SK-N-SH (cell line): ENCODE measurements at regions not wholly inside any gene's neighbourhood (a gene's known extent, or its start where the extent isn't known, plus 50 kb on each side); places are given as distances from the start of the nearest gene placed in this dataset.

Experiments
- CTCF ChIA-PET: fragments of 300-600, 350-600 bp; formaldehyde crosslinking; extraction: SDS; loops from one replicate; lab custom pipeline; 2021; lab: Yijun Ruan, JAX
- POLR2A ChIA-PET: fragments of 350-600 bp; sonication (Branson Sonifier 250); formaldehyde crosslinking; extraction: SDS; loops from one replicate; lab custom pipeline; 2020; ENCODE audit warnings: antibody characterized with exemption, inconsistent platforms; lab: Yijun Ruan, JAX
- DNase-seq: peaks from one replicate; pipeline ENCODE4 v3.0.0; 2012
- H2AFZ ChIP-seq: fragments of 200-600 bp; sonication (generic); 2 replicates; pipeline ENCODE4 v1.8.1; 2016; ENCODE audit warnings: antibody characterized with exemption, mild to moderate bottlenecking, low read depth
- H3F3A ChIP-seq: fragments of 200-600 bp; sonication (generic); replicated peaks from 2 replicates; pipeline ENCODE3; 2016; ENCODE audit warnings: antibody characterized with exemption, mild to moderate bottlenecking; ENCODE audit not compliant: insufficient read depth
- H3K27ac ChIP-seq, 2 experiments: fragments of 200-500 bp in 1 of 2; fragments of 200-600 bp in 1 of 2; sonication (Bioruptor generic) in 1 of 2; sonication (generic), shearing (Covaris generic) in 1 of 2; 2 replicates each; pipeline versions ENCODE4 v1.5.1 to v1.6.1; 2014 to 2016; ENCODE audit warnings: low read depth in 2 of 2, inconsistent platforms in 1 of 2, low read length in 1 of 2, mild to moderate bottlenecking in 1 of 2, mixed read lengths in 1 of 2
- H3K27me3 ChIP-seq: fragments of 200-600 bp; sonication (generic), shearing (Covaris generic); 2 replicates; pipeline ENCODE4 v1.6.1; 2016; ENCODE audit warnings: mixed run types; ENCODE audit not compliant: insufficient read depth
- H3K36me3 ChIP-seq, 2 experiments: fragments of 200-500 bp in 1 of 2; fragments of 200-600 bp in 1 of 2; sonication (Bioruptor generic) in 1 of 2; sonication (generic) in 1 of 2; replicated peaks in 1 of 2; 2 replicates each; pipeline versions ENCODE3 to v1.5.1; 2014 to 2016; ENCODE audit warnings: low read length in 1 of 2, mild to moderate bottlenecking in 1 of 2; ENCODE audit not compliant: insufficient read depth in 2 of 2, control insufficient read depth in 1 of 2
- H3K4me1 ChIP-seq, 2 experiments: fragments of 200-500 bp in 1 of 2; fragments of 200-600 bp in 1 of 2; sonication (Bioruptor generic) in 1 of 2; sonication (generic), shearing (Covaris generic) in 1 of 2; 2 replicates each; pipeline versions ENCODE4 v1.5.1 to v1.6.1; 2014 to 2016; ENCODE audit warnings: low read depth in 1 of 2, low read length in 1 of 2, mixed run types in 1 of 2; ENCODE audit not compliant: insufficient read depth in 2 of 2, control insufficient read depth in 1 of 2
- H3K4me2 ChIP-seq: fragments of 200-600 bp; sonication (generic), shearing (Covaris generic); 2 replicates; pipeline ENCODE4 v1.6.1; 2017; ENCODE audit warnings: mixed run types
- H3K4me3 ChIP-seq, 2 experiments: fragments of 200-500 bp in 1 of 2; fragments of 200-600 bp in 1 of 2; sonication (Bioruptor generic) in 1 of 2; sonication (generic), shearing (Covaris generic) in 1 of 2; 2 replicates each; pipeline versions ENCODE4 v1.5.1 to v1.8.1; 2014 to 2016; ENCODE audit warnings: low read depth in 2 of 2, inconsistent platforms in 1 of 2, low read length in 1 of 2, mild to moderate bottlenecking in 1 of 2, mixed read lengths in 1 of 2, moderate library complexity in 1 of 2
- H3K79me2 ChIP-seq: fragments of 200-600 bp; sonication (generic); 2 replicates; pipeline ENCODE4 v1.8.1; 2017; ENCODE audit warnings: mild to moderate bottlenecking; ENCODE audit not compliant: insufficient read depth
- H3K9ac ChIP-seq: fragments of 200-600 bp; sonication (generic); 2 replicates; pipeline ENCODE4 v1.6.1; 2017; ENCODE audit warnings: mixed run types
- H3K9me2 ChIP-seq: fragments of 200-600 bp; sonication (generic); 2 replicates; pipeline ENCODE4 v1.6.1; 2017; ENCODE audit warnings: mixed run types
- H3K9me3 ChIP-seq: fragments of 200-600 bp; sonication (generic); 2 replicates; pipeline ENCODE4 v1.6.1; 2017; ENCODE audit warnings: mixed run types, mild to moderate bottlenecking, moderate library complexity
- H4K20me1 ChIP-seq: fragments of 200-600 bp; sonication (generic); 2 replicates; pipeline ENCODE4 v1.6.1; 2017; ENCODE audit warnings: mild to moderate bottlenecking, mixed run types; ENCODE audit not compliant: insufficient read depth
- CHD2 ChIP-seq: fragments of 150-350 bp; IDR thresholded peaks from 2 replicates; pipeline ENCODE4 v1.6.1; 2018; ENCODE audit warnings: low read length; ENCODE audit not compliant: partially characterized antibody
- EZH2phosphoT487 ChIP-seq: fragments of 200-600 bp; sonication (generic); IDR thresholded peaks from 2 replicates; pipeline ENCODE4 v1.6.1; 2017; ENCODE audit warnings: low read depth, mixed run types, mild to moderate bottlenecking, antibody characterized with exemption, moderate library complexity, borderline replicate concordance
- GABPA ChIP-seq: IDR thresholded peaks from 2 replicates; pipeline ENCODE4 v1.4.0; 2012; ENCODE audit warnings: low read depth, mild to moderate bottlenecking
- GATA2 ChIP-seq: sonication (generic); formaldehyde crosslinking; IDR thresholded peaks from 2 replicates; pipeline ENCODE4 v1.5.0; 2020; ENCODE audit warnings: mild to moderate bottlenecking, missing genetic modification reagents
- JUND ChIP-seq: IDR thresholded peaks from 2 replicates; pipeline ENCODE4 v1.4.0; 2012
- NRF1 ChIP-seq: IDR thresholded peaks from 2 replicates; pipeline ENCODE4 v1.6.1; 2012; ENCODE audit warnings: low read depth, mild to moderate bottlenecking, low read length
- POLR2AphosphoS5 ChIP-seq: IDR thresholded peaks from 2 replicates; pipeline ENCODE4 v1.6.1; 2012; ENCODE audit warnings: low read depth, low read length
- RCOR1 ChIP-seq: fragments of 150-350 bp; IDR thresholded peaks from 2 replicates; pipeline ENCODE4 v1.6.1; 2017; ENCODE audit warnings: antibody characterized with exemption, low read length
- TAF1 ChIP-seq: IDR thresholded peaks from 2 replicates; pipeline ENCODE4 v1.6.1; 2012; ENCODE audit warnings: low read depth, mild to moderate bottlenecking, low read length, moderate library complexity, borderline replicate concordance
- TEAD4 ChIP-seq: IDR thresholded peaks from 2 replicates; pipeline ENCODE4 v1.4.0; 2012; ENCODE audit warnings: mild to moderate bottlenecking, borderline replicate concordance; ENCODE audit not compliant: insufficient read depth
- WGBS: methylation state at CpG from one replicate; pipeline ENCODE4 v1.1.6; 2017; ENCODE audit warnings: low lambda C conversion rate; 5-methylcytosine and 5-hydroxymethylcytosine counted together
- TF ChIP-seq, protein P1 (sequence below): IDR thresholded peaks from 2 replicates; pipeline ENCODE4 v1.4.0; 2012; ENCODE audit warnings: low read depth, borderline replicate concordance
- TF ChIP-seq, protein P2 (sequence below): fragments of 150-350 bp; IDR thresholded peaks from 2 replicates; pipeline ENCODE4 v1.6.1; 2016; ENCODE audit warnings: mild to moderate bottlenecking, low read depth, low read length
- TF ChIP-seq, protein P3 (sequence below): fragments of 200-600 bp; sonication (generic); IDR thresholded peaks from 2 replicates; pipeline ENCODE4 v1.6.1; 2017; ENCODE audit warnings: antibody characterized with exemption, mild to moderate bottlenecking, moderate library complexity
- TF ChIP-seq, protein P4 (sequence below): IDR thresholded peaks from 2 replicates; pipeline ENCODE4 v1.4.0; 2012; ENCODE audit warnings: low read depth

DNA sequence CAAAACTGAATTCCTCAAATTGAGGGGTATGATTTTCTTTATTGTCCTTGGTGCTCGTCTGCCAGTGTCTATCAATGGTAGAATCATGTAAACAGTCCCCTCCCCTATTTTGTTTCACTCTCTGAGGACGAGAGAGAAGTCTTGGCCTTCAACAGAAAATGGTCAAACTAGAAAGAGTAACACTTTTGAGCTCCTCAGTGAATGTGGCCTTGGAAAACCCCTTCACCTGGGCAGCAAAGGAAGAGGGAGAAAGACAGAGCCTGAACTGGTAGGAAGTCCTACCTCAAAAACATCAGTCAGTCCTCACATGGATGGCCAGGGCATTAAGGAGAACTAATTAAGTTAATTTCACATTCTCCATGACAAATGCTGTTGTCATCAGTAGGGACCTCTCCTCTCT, 86.1 kb upstream of the TOP3B start (continued):
- TF ChIP-seq CHD2 = no peak

DNA sequence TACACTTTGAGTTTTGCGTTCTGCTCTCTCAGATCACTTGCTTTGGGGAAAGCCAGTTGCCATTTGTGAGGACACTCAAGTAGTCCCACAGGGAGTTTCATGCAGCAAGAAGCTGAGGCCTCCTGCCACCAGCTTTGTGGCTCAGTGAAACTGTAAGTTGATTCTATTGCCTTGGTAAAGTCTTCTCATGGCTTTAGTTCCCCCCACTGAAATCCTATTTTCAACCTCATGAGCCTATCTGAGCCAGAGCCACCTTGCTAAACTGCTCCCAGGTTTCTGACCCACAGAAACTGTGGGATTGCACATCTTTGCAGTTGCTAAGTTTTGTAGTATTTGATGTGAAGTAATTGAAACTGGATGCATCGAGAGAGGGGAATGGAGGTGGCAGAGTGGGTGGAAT, 85.4 kb upstream of the TOP3B start:
- Histone ChIP-seq H3K36me3 (no peaks in the 10 kb centered on the region), H3K4me2 (no peak overlapping the region), H3K9me3 (no peaks in the 10 kb centered on the region), H3K9ac (no peak overlapping the region), H3K4me3 (no peak overlapping the region), H2AFZ (no peak overlapping the region), H3K27ac (no peak overlapping the region), H3F3A (no peaks in the 10 kb centered on the region), H4K20me1 (no peaks in the 10 kb centered on the region), H3K4me1 (no peaks in the 10 kb centered on the region), H3K27me3 (no peaks in the 10 kb centered on the region; the same call in 1 of the 2 replicates), H3K79me2 (no peaks in the 10 kb centered on the region), H3K9me2 (no peaks in the 10 kb centered on the region)
- 29% methylated on average over 2 of the region's 2 CpGs for WGBS
- POLR2A ChIA-PET = no interaction called here
- CTCF ChIA-PET = interaction anchor here (1.6 kb wide), 1 partner anchor 8 kb away, joined by 3 read pairs; no protein-coding TSS in a partner anchor
- no peak for DNase-seq
- TF ChIP-seq TEAD4 (no peak), GATA2 (CRISPR knock-in tag) (no peak), EZH2phosphoT487 (no peak), JUND (no peak), TAF1 (no peak), RCOR1 (no peak), POLR2AphosphoS5 (no peak), GABPA (no peak), NRF1 (no peak)
- TF ChIP-seq, protein P1, sequence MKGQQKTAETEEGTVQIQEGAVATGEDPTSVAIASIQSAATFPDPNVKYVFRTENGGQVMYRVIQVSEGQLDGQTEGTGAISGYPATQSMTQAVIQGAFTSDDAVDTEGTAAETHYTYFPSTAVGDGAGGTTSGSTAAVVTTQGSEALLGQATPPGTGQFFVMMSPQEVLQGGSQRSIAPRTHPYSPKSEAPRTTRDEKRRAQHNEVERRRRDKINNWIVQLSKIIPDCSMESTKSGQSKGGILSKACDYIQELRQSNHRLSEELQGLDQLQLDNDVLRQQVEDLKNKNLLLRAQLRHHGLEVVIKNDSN = no peak
- TF ChIP-seq, protein P2, sequence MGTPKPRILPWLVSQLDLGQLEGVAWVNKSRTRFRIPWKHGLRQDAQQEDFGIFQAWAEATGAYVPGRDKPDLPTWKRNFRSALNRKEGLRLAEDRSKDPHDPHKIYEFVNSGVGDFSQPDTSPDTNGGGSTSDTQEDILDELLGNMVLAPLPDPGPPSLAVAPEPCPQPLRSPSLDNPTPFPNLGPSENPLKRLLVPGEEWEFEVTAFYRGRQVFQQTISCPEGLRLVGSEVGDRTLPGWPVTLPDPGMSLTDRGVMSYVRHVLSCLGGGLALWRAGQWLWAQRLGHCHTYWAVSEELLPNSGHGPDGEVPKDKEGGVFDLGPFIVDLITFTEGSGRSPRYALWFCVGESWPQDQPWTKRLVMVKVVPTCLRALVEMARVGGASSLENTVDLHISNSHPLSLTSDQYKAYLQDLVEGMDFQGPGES = no peak
- TF ChIP-seq, protein P3, sequence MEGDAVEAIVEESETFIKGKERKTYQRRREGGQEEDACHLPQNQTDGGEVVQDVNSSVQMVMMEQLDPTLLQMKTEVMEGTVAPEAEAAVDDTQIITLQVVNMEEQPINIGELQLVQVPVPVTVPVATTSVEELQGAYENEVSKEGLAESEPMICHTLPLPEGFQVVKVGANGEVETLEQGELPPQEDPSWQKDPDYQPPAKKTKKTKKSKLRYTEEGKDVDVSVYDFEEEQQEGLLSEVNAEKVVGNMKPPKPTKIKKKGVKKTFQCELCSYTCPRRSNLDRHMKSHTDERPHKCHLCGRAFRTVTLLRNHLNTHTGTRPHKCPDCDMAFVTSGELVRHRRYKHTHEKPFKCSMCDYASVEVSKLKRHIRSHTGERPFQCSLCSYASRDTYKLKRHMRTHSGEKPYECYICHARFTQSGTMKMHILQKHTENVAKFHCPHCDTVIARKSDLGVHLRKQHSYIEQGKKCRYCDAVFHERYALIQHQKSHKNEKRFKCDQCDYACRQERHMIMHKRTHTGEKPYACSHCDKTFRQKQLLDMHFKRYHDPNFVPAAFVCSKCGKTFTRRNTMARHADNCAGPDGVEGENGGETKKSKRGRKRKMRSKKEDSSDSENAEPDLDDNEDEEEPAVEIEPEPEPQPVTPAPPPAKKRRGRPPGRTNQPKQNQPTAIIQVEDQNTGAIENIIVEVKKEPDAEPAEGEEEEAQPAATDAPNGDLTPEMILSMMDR = no peak
- TF ChIP-seq, protein P4, sequence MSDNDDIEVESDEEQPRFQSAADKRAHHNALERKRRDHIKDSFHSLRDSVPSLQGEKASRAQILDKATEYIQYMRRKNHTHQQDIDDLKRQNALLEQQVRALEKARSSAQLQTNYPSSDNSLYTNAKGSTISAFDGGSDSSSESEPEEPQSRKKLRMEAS = no peak
